PC-9 (cell line): ENCODE measurements at regions not wholly inside any gene's neighbourhood (a gene's known extent, or its start where the extent isn't known, plus 50 kb on each side); places are given as distances from the start of the nearest gene placed in this dataset.

Source experiments
- BruUV-seq: library from RNA; stranded (reverse); fragments of 400-500 nt; replicated peaks from 2 replicates; lab custom pipeline; 2021; lab: Mats Ljungman, UMichigan
- CTCF ChIA-PET: fragments of 300-600 bp; sonication (Branson Sonifier 250); formaldehyde crosslinking; loops from one replicate; lab custom pipeline; 2022; ENCODE audit warnings: antibody characterized with exemption; lab: Charles Lee
- POLR2A ChIA-PET: fragments of 300-600 bp; sonication (Branson Sonifier 250); formaldehyde crosslinking; loops from one replicate; lab custom pipeline; 2022; ENCODE audit warnings: antibody characterized with exemption; ENCODE audit not compliant: unreplicated experiment; lab: Charles Lee
- DNase-seq, 2 experiments: peaks; one replicate each; pipeline versions ENCODE4 v3.0.0 to v3.0.0-alpha.2; 2015 to 2022; ENCODE audit warnings: mixed read lengths in 1 of 2
- H2AFZ ChIP-seq: fragments of 200-600 bp; sonication (generic); 2 replicates; pipeline ENCODE4 v1.8.1; 2017; ENCODE audit warnings: antibody characterized with exemption
- H3F3A ChIP-seq: fragments of 200-600 bp; sonication (generic); 2 replicates; pipeline ENCODE4 v1.8.1; 2017; ENCODE audit warnings: antibody characterized with exemption, mild to moderate bottlenecking, low read depth; ENCODE audit not compliant: insufficient read depth
- H3K27ac ChIP-seq: fragments of 200-600 bp; sonication (generic); 2 replicates; pipeline ENCODE4 v1.6.1; 2016; ENCODE audit warnings: mixed run types
- H3K27me3 ChIP-seq: fragments of 200-600 bp; sonication (generic); 2 replicates; pipeline ENCODE4 v1.6.1; 2016; ENCODE audit warnings: low read depth, mixed run types; ENCODE audit not compliant: insufficient read depth
- H3K36me3 ChIP-seq: fragments of 200-600 bp; sonication (generic); 2 replicates; pipeline ENCODE4 v1.6.1; 2016; ENCODE audit warnings: low read depth, mixed run types
- H3K4me1 ChIP-seq: fragments of 200-600 bp; sonication (generic); replicated peaks from 2 replicates; pipeline ENCODE4 v1.6.1; 2016; ENCODE audit warnings: mixed run types; ENCODE audit not compliant: insufficient read depth
- H3K4me2 ChIP-seq: fragments of 200-600 bp; sonication (generic); 2 replicates; pipeline ENCODE4 v1.6.1; 2017; ENCODE audit warnings: mixed run types
- H3K4me3 ChIP-seq: fragments of 200-600 bp; sonication (generic); 2 replicates; pipeline ENCODE4 v1.6.1; 2016; ENCODE audit warnings: mixed run types
- H3K79me2 ChIP-seq: fragments of 200-600 bp; sonication (generic); 2 replicates; pipeline ENCODE4 v1.6.1; 2017; ENCODE audit warnings: low read depth, mixed run types
- H3K9me2 ChIP-seq: fragments of 200-600 bp; sonication (generic); 2 replicates; pipeline ENCODE4 v1.8.1; 2017; ENCODE audit warnings: mild to moderate bottlenecking; ENCODE audit not compliant: insufficient read depth
- H3K9me3 ChIP-seq: fragments of 200-600 bp; sonication (generic); 2 replicates; pipeline ENCODE4 v1.8.1; 2016; ENCODE audit warnings: low read depth; ENCODE audit not compliant: insufficient read depth
- H4K20me1 ChIP-seq: fragments of 200-600 bp; sonication (generic); 2 replicates; pipeline ENCODE4 v1.8.1; 2017; ENCODE audit not compliant: insufficient read depth
- CTCF ChIP-seq: fragments of 200-600 bp; sonication (generic); conservative IDR thresholded peaks from 2 replicates; pipeline ENCODE4 v1.6.1; 2017; ENCODE audit warnings: mixed run types, antibody characterized with exemption, mild to moderate bottlenecking, moderate library complexity
- EZH2 ChIP-seq: fragments of 200-600 bp; sonication (generic); IDR thresholded peaks from 2 replicates; pipeline ENCODE4 v1.8.0; 2017; ENCODE audit warnings: antibody characterized with exemption, low read depth
- intact Hi-C: fragments of 100-400 bp; cut with micrococcal nuclease; formaldehyde crosslinking; loops from one replicate; pipeline ENCODE4 v1.10.0; 2022; ENCODE audit not compliant: unreplicated experiment

GRCh38 chr2:14454202-14454601 lies 178.3 kb upstream of the LRATD1 start:
- peak in 1 of 2 experiments; percentile 1 for DNase-seq
- Histone ChIP-seq H3K4me1 (no peaks in the 10 kb centered on the region), H3K9me3 (0 out of 2 replicates have a peak, but pooled peaks cover 10% of the 10 kb centered on the region), H3K27me3 (no peaks in the 10 kb centered on the region), H3K4me2 (no peak overlapping the region), H3K9me2 (no peaks in the 10 kb centered on the region), H2AFZ (no peak overlapping the region), H3K79me2 (no peaks in the 10 kb centered on the region), H4K20me1 (no peaks in the 10 kb centered on the region), H3F3A (no peaks in the 10 kb centered on the region), H3K27ac (no peak overlapping the region), H3K4me3 (no peak overlapping the region), H3K36me3 (no peaks in the 10 kb centered on the region)
- no TSS peak for BruUV-seq
- TF ChIP-seq EZH2: no peak
- no peak for TF ChIP-seq CTCF
- ChIA-PET CTCF (no interaction called here), POLR2A (no interaction called here)
- intact Hi-C loops: loop anchor here (1.0 kb wide), 1 partner anchor 180 kb away; no protein-coding TSS in a partner anchor

GRCh38 chr2:14459786-14460325 lies 172.7 kb upstream of the LRATD1 start:
- ChIA-PET POLR2A (interaction anchor here (0.6 kb wide), 1 partner anchor 154 kb away, joined by 4 read pairs; no protein-coding TSS in a partner anchor), CTCF (interaction anchor here (0.6 kb wide), 1 partner anchor 846 kb away, joined by 3 read pairs; no protein-coding TSS in a partner anchor)
- Histone ChIP-seq H3K27ac (no peak overlapping the region), H3K79me2 (no peaks in the 10 kb centered on the region), H3K4me2 (no peak overlapping the region), H3K4me1 (no peaks in the 10 kb centered on the region), H3K27me3 (no peaks in the 10 kb centered on the region), H4K20me1 (no peaks in the 10 kb centered on the region), H3K36me3 (no peaks in the 10 kb centered on the region), H3F3A (no peaks in the 10 kb centered on the region), H2AFZ (no peak overlapping the region), H3K4me3 (no peak overlapping the region), H3K9me2 (no peaks in the 10 kb centered on the region), H3K9me3 (0 out of 2 replicates have a peak, but pooled peaks cover 10% of the 10 kb centered on the region)
- BruUV-seq: no TSS peak
- TF ChIP-seq CTCF (no peak), EZH2 (no peak)
- no peak for DNase-seq
- intact Hi-C loops: no loop called here

GRCh38 chr2:14475994-14476393 lies 156.5 kb upstream of the LRATD1 start:
- POLR2A ChIA-PET: no interaction called here
- H3F3A ChIP-seq: no peaks in the 10 kb centered on the region
- peak overlapping the region; percentile 25; the same call in 1 of the 2 replicates for H3K4me2 ChIP-seq
- no peak overlapping the region for H3K4me3 ChIP-seq
- intact Hi-C loops: no loop called here
- no TSS peak for BruUV-seq
- H2AFZ ChIP-seq: 0 out of 2 replicates have a peak overlapping the region, but pooled peaks have one; percentile 25
- no peak for DNase-seq
- no peaks in the 10 kb centered on the region for H3K4me1 ChIP-seq
- no peaks in the 10 kb centered on the region for H3K27me3 ChIP-seq
- TF ChIP-seq CTCF (no peak), EZH2 (no peak)
- no peaks in the 10 kb centered on the region for H3K9me3 ChIP-seq
- CTCF ChIA-PET: interaction anchor here (0.6 kb wide), 1 partner anchor 79 kb away, joined by 3 read pairs; no protein-coding TSS in a partner anchor
- no peaks in the 10 kb centered on the region for H3K36me3 ChIP-seq
- no peaks in the 10 kb centered on the region; the same call in 1 of the 2 replicates for H3K9me2 ChIP-seq
- no peaks in the 10 kb centered on the region for H4K20me1 ChIP-seq
- H3K27ac ChIP-seq: no peak overlapping the region
- no peaks in the 10 kb centered on the region for H3K79me2 ChIP-seq
